ENCODE measurements at regions not wholly inside any gene's neighbourhood (a gene's known extent, or its start where the extent isn't known, plus 50 kb on each side); places are given as distances from the start of the nearest gene placed in this dataset.

DNA sequence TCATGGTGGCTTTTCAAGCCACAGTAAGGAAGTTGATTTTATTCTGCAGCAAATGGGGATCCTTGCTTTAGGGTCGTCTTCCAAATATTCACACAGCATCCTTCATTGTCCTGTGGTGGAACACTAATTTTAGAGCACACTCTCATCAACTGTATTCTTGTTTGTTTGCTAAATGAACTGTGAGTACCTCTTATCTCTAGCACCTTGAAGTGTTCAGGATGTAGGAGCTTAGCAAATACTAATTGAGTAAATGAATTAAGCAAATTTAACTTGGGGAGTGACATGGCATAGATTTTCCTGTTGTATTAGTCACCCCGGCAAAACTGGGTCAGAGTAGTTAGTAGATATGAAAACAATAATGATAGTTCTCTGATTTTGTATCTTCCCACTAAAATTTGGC lies 156.9 kb downstream of the UBE2NL start:
- TF ChIP-seq, protein P1, sequence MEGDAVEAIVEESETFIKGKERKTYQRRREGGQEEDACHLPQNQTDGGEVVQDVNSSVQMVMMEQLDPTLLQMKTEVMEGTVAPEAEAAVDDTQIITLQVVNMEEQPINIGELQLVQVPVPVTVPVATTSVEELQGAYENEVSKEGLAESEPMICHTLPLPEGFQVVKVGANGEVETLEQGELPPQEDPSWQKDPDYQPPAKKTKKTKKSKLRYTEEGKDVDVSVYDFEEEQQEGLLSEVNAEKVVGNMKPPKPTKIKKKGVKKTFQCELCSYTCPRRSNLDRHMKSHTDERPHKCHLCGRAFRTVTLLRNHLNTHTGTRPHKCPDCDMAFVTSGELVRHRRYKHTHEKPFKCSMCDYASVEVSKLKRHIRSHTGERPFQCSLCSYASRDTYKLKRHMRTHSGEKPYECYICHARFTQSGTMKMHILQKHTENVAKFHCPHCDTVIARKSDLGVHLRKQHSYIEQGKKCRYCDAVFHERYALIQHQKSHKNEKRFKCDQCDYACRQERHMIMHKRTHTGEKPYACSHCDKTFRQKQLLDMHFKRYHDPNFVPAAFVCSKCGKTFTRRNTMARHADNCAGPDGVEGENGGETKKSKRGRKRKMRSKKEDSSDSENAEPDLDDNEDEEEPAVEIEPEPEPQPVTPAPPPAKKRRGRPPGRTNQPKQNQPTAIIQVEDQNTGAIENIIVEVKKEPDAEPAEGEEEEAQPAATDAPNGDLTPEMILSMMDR (IDR thresholded peaks at IDR 0.05): no peak
- TF ChIP-seq EZH2 (IDR thresholded peaks at IDR 0.05; ENCODE audit: borderline replicate concordance, insufficient read depth, low read depth, low read length, poor library complexity, severe bottlenecking): no peak

Measured in B cell (primary cell).